ENCODE measurements at regions not wholly inside any gene's neighbourhood (a gene's known extent, or its start where the extent isn't known, plus 50 kb on each side); places are given as distances from the start of the nearest gene placed in this dataset.

DNA sequence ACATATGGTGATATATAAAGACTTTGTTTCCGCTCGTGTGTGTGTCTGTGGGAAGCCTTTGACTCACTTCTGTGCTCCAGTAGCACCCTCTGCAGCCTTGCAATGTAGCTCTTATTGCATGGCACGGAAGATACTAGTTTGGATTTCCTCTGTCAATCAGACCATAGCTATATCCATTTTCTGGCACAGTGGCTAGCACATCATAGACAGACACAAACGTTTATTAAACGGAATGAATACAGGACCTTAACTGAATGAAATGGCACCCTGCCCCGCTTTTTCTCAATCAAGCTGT, 124.0 kb upstream of the PTPN20 start:
- TF ChIP-seq CTCF (IDR thresholded peaks at IDR 0.05), result peak; percentile 18; the same call in 1 of the 2 replicates

All from LNCAP (cell line).